Keratinocyte (primary cell): ENCODE measurements at regions not wholly inside any gene's neighbourhood (a gene's known extent, or its start where the extent isn't known, plus 50 kb on each side); places are given as distances from the start of the nearest gene placed in this dataset.

Source experiments
- DNase-seq: peaks from one replicate; pipeline ENCODE4 v3.0.0-alpha.2; 2011; ENCODE audit warnings: low read depth, missing footprints, low spot score
- FAIRE-seq: peaks from 2 replicates; lab custom pipeline; 2011; peaks lifted over from hg19 to GRCh38; lab: Jason Lieb, UNC
- H2AFZ ChIP-seq: 2 replicates; pipeline ENCODE4 v1.6.0; 2012; ENCODE audit warnings: low read length, control low read depth, inconsistent platforms; ENCODE audit not compliant: control insufficient read depth
- H3K27ac ChIP-seq: 2 replicates; pipeline ENCODE4 v1.5.1; 2011; ENCODE audit warnings: low read length; ENCODE audit not compliant: control insufficient read depth, insufficient read depth
- H3K27me3 ChIP-seq: 3 replicates; pipeline ENCODE4 v1.6.0; 2011; ENCODE audit warnings: low read length; ENCODE audit not compliant: control insufficient read depth, insufficient read depth; ENCODE audit errors: extremely low read depth
- H3K36me3 ChIP-seq, 2 experiments: 2 replicates in 1 of 2; 3 replicates in 1 of 2; pipeline ENCODE4 v1.5.1; 2011; ENCODE audit warnings: low read length in 2 of 2, mild to moderate bottlenecking in 1 of 2; ENCODE audit not compliant: control insufficient read depth in 2 of 2, insufficient read depth in 2 of 2; ENCODE audit errors: extremely low read depth in 1 of 2
- H3K4me1 ChIP-seq: 3 replicates; pipeline ENCODE4 v1.5.1; 2011; ENCODE audit warnings: low read length; ENCODE audit not compliant: control insufficient read depth, insufficient read depth; ENCODE audit errors: extremely low read depth
- H3K4me2 ChIP-seq: 3 replicates; pipeline ENCODE4 v1.6.0; 2011; ENCODE audit warnings: low read depth, low read length; ENCODE audit not compliant: control insufficient read depth, insufficient read depth; ENCODE audit errors: extremely low read depth
- H3K4me3 ChIP-seq, 3 experiments: fragments of 200-600 bp in 1 of 3; sonication (generic) in 1 of 3; 2 replicates in 2 of 3; 3 replicates in 1 of 3; pipeline ENCODE4 v1.5.1; 2011 to 2016; ENCODE audit warnings: low read length in 3 of 3, mild to moderate bottlenecking in 3 of 3, control low read depth in 2 of 3, inconsistent platforms in 1 of 3, low read depth in 1 of 3, mixed read lengths in 1 of 3, mixed run types in 1 of 3, moderate library complexity in 1 of 3; ENCODE audit not compliant: control insufficient read depth in 2 of 3, insufficient read depth in 2 of 3; ENCODE audit errors: extremely low read depth in 1 of 3
- H3K79me2 ChIP-seq: 2 replicates; pipeline ENCODE4 v1.6.0; 2012; ENCODE audit warnings: low read length; ENCODE audit not compliant: control insufficient read depth, insufficient read depth
- H3K9ac ChIP-seq: 3 replicates; pipeline ENCODE4 v1.6.0; 2011; ENCODE audit warnings: low read length; ENCODE audit not compliant: control insufficient read depth, insufficient read depth; ENCODE audit errors: extremely low read depth
- H3K9me1 ChIP-seq: 3 replicates; pipeline ENCODE4 v1.6.0; 2011; ENCODE audit warnings: low read length; ENCODE audit not compliant: control insufficient read depth, insufficient read depth; ENCODE audit errors: extremely low read depth
- H3K9me3 ChIP-seq: 2 replicates; pipeline ENCODE4 v1.5.1; 2012; ENCODE audit warnings: low read depth, low read length; ENCODE audit not compliant: control insufficient read depth
- H4K20me1 ChIP-seq: 3 replicates; pipeline ENCODE4 v1.6.0; 2011; ENCODE audit warnings: low read length; ENCODE audit not compliant: control insufficient read depth, insufficient read depth; ENCODE audit errors: extremely low read depth
- EZH2 ChIP-seq: IDR thresholded peaks from one replicate; pipeline ENCODE4 v1.6.1; 2012; ENCODE audit warnings: inconsistent platforms, mild to moderate bottlenecking, low read length, moderate library complexity
- dilution Hi-C: fragments of 300-500 bp; cut with MboI; formaldehyde crosslinking; loops from one replicate; pipeline ENCODE4 v1.7.0; 2020; ENCODE audit warnings: low sequenced_read_pairs; ENCODE audit not compliant: extremely low pct_ligation_motif_present
- TF ChIP-seq, protein P1 (sequence below), 3 experiments: IDR thresholded peaks in 1 of 3; conservative IDR thresholded peaks in 1 of 3; optimal IDR thresholded peaks in 1 of 3; 2 replicates in 2 of 3; 3 replicates in 1 of 3; pipeline versions ENCODE3 to v1.5.1; 2011; ENCODE audit warnings: low read length in 3 of 3, mild to moderate bottlenecking in 3 of 3, moderate library complexity in 2 of 3, control low read depth in 1 of 3, inconsistent platforms in 1 of 3; ENCODE audit not compliant: insufficient read depth in 2 of 3; ENCODE audit errors: extremely low read depth in 1 of 3

DNA sequence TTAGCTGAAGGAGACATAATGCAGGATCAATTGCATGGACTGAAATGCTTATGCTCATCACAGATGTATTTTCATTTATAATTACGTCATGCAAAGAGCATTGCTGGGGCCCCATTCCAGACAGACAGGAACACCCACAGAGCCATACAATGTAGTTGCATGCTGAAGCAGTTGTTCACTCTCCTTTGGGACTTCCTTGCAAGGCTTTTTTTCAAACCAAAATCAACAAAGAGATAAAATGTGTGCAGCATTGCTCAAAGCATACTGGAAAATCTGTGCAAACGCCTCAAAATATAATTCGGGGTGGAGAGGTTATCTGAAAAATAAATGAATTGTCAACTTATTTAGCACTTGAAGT, 463.2 kb downstream of the CDH2 start:
- no peak overlapping the region for H2AFZ ChIP-seq
- DNase-seq (no peak), FAIRE-seq (no peak)
- dilution Hi-C loops = no loop called here
- no peak overlapping the region for H3K9ac ChIP-seq
- no peak for TF ChIP-seq EZH2
- TF ChIP-seq, protein P1, sequence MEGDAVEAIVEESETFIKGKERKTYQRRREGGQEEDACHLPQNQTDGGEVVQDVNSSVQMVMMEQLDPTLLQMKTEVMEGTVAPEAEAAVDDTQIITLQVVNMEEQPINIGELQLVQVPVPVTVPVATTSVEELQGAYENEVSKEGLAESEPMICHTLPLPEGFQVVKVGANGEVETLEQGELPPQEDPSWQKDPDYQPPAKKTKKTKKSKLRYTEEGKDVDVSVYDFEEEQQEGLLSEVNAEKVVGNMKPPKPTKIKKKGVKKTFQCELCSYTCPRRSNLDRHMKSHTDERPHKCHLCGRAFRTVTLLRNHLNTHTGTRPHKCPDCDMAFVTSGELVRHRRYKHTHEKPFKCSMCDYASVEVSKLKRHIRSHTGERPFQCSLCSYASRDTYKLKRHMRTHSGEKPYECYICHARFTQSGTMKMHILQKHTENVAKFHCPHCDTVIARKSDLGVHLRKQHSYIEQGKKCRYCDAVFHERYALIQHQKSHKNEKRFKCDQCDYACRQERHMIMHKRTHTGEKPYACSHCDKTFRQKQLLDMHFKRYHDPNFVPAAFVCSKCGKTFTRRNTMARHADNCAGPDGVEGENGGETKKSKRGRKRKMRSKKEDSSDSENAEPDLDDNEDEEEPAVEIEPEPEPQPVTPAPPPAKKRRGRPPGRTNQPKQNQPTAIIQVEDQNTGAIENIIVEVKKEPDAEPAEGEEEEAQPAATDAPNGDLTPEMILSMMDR (optimal IDR thresholded peaks at IDR 0.05 in 1 of 3, IDR thresholded peaks at IDR 0.05 in 1 of 3, conservative IDR thresholded peaks at IDR 0.05 in 1 of 3; ENCODE audit: extremely low read depth in 1 of 3, insufficient read depth in 2 of 3, low read length in 3 of 3) = no peak
- H3K27me3 ChIP-seq = no peaks in the 10 kb centered on the region
- no peak overlapping the region for H3K4me2 ChIP-seq
- H3K79me2 ChIP-seq = no peaks in the 10 kb centered on the region
- no peak overlapping the region for H3K4me3 ChIP-seq
- H4K20me1 ChIP-seq = no peaks in the 10 kb centered on the region
- H3K9me1 ChIP-seq = no peaks in the 10 kb centered on the region
- no peak overlapping the region for H3K27ac ChIP-seq
- H3K9me3 ChIP-seq = no peaks in the 10 kb centered on the region
- H3K4me1 ChIP-seq = no peaks in the 10 kb centered on the region
- no peaks in the 10 kb centered on the region for H3K36me3 ChIP-seq

- dilution Hi-C loops = no loop called here
- DNase-seq (no peak), FAIRE-seq (no peak)
- no peaks in the 10 kb centered on the region for H3K79me2 ChIP-seq
- no peaks in the 10 kb centered on the region for H3K36me3 ChIP-seq
- TF ChIP-seq, protein P1 (optimal IDR thresholded peaks at IDR 0.05 in 1 of 3, IDR thresholded peaks at IDR 0.05 in 1 of 3, conservative IDR thresholded peaks at IDR 0.05 in 1 of 3; ENCODE audit: extremely low read depth in 1 of 3, insufficient read depth in 2 of 3, low read length in 3 of 3) = no peak
- TF ChIP-seq EZH2 = no peak
- H3K9me3 ChIP-seq = no peaks in the 10 kb centered on the region
- H3K9ac ChIP-seq = no peak overlapping the region
- no peaks in the 10 kb centered on the region for H4K20me1 ChIP-seq
- H3K9me1 ChIP-seq = no peaks in the 10 kb centered on the region
- no peak overlapping the region for H3K4me3 ChIP-seq
- no peak overlapping the region for H3K4me2 ChIP-seq
- H3K4me1 ChIP-seq = no peaks in the 10 kb centered on the region
- H3K27me3 ChIP-seq = no peaks in the 10 kb centered on the region
- no peak overlapping the region for H3K27ac ChIP-seq
- H2AFZ ChIP-seq = no peak overlapping the region
Observed at GRCh38 chr18:27713037-27713737, 463.7 kb downstream of the CDH2 start.
